OCI-LY1 (cell line): ENCODE measurements at regions not wholly inside any gene's neighbourhood (a gene's known extent, or its start where the extent isn't known, plus 50 kb on each side); places are given as distances from the start of the nearest gene placed in this dataset.

ENCODE experiments used
- CTCF ChIP-seq: fragments of 200-600 bp; sonication (generic), shearing (Covaris generic); IDR thresholded peaks from 2 replicates; pipeline ENCODE4 v1.5.1; 2017; ENCODE audit warnings: mild to moderate bottlenecking, antibody characterized with exemption, low read length, moderate library complexity, mixed read lengths
- EZH2 ChIP-seq: fragments of 200-600 bp; sonication (generic), shearing (Covaris generic); IDR thresholded peaks from 2 replicates; pipeline ENCODE4 v1.8.0; 2017; ENCODE audit warnings: borderline replicate concordance, mixed run types, mild to moderate bottlenecking, antibody characterized with exemption, low read length, moderate library complexity, mixed read lengths

- TF ChIP-seq CTCF (no peak), EZH2 (no peak)
Observed at GRCh38 chr4:159541143-159541542, 438.3 kb downstream of the RAPGEF2 start.
